CD4-positive, alpha-beta memory T cell (primary cell): ENCODE measurements at regions not wholly inside any gene's neighbourhood (a gene's known extent, or its start where the extent isn't known, plus 50 kb on each side); places are given as distances from the start of the nearest gene placed in this dataset.
"Not testable (repeated sequence)": the region's sequence is repeated elsewhere in the genome, so short reads cannot be mapped to it uniquely, and the experiment has no call there.

Experiments
- CTCF ChIA-PET: fragments of 350-600 bp; sonication (Branson Sonifier 250); formaldehyde crosslinking; loops from one replicate; lab custom pipeline; 2021; ENCODE audit warnings: inconsistent platforms; ENCODE audit not compliant: partially characterized antibody; lab: Charles Lee
- POLR2A ChIA-PET: fragments of 350-600 bp; sonication (Branson Sonifier 250); formaldehyde crosslinking; loops from one replicate; lab custom pipeline; 2021; ENCODE audit not compliant: partially characterized antibody; lab: Charles Lee
- DNase-seq, 5 donors: peaks; one replicate each; pipeline versions ENCODE4 v3.0.0 to v3.0.0-alpha.2; 2020 to 2022; ENCODE audit warnings: mixed read lengths in 1 of 5
- H3K27ac ChIP-seq: one replicate; pipeline ENCODE4 v1.7.0; 2013; ENCODE audit warnings: low read depth, low read length
- H3K27me3 ChIP-seq: 2 replicates; pipeline ENCODE4 v1.7.0; 2013; ENCODE audit warnings: mild to moderate bottlenecking, low read length, moderate library complexity; ENCODE audit not compliant: insufficient read depth
- H3K36me3 ChIP-seq: 2 replicates; pipeline ENCODE4 v1.7.0; 2013; ENCODE audit warnings: mild to moderate bottlenecking, low read length, moderate library complexity; ENCODE audit not compliant: insufficient read depth
- H3K4me1 ChIP-seq: 2 replicates; pipeline ENCODE4 v1.7.0; 2013; ENCODE audit warnings: mild to moderate bottlenecking, low read length, moderate library complexity; ENCODE audit not compliant: insufficient read depth
- H3K4me3 ChIP-seq, 2 donors: one replicate each; pipeline ENCODE4 v1.7.0; 2013; ENCODE audit warnings: low read length in 2 of 2, mild to moderate bottlenecking in 1 of 2
- H3K9me3 ChIP-seq, 2 donors: one replicate each; pipeline ENCODE4 v1.7.0; 2013; ENCODE audit warnings: low read length in 2 of 2, control low read depth in 1 of 2; ENCODE audit not compliant: control insufficient read depth in 1 of 2
- H3K27ac Mint-ChIP-seq, 7 donors: one replicate each; pipeline ENCODE4 v1.8.0; 2020 to 2021; ENCODE audit warnings: mixed read lengths in 7 of 7, mild to moderate bottlenecking in 6 of 7, inconsistent platforms in 3 of 7, moderate library complexity in 3 of 7
- H3K27me3 Mint-ChIP-seq, 2 donors: one replicate each; pipeline ENCODE4 v1.8.0; 2020 to 2021; ENCODE audit warnings: mixed read lengths in 2 of 2
- H3K36me3 Mint-ChIP-seq, 2 donors: one replicate each; pipeline ENCODE4 v1.8.0; 2020 to 2021; ENCODE audit warnings: mixed read lengths in 2 of 2, inconsistent platforms in 1 of 2, mild to moderate bottlenecking in 1 of 2
- H3K4me1 Mint-ChIP-seq, 4 donors: one replicate each; pipeline ENCODE4 v1.8.0; 2020 to 2021; ENCODE audit warnings: mixed read lengths in 4 of 4, mild to moderate bottlenecking in 1 of 4
- H3K4me3 Mint-ChIP-seq, 8 donors: one replicate each; pipeline ENCODE4 v1.8.0; 2020 to 2021; ENCODE audit warnings: mixed read lengths in 8 of 8, mild to moderate bottlenecking in 7 of 8, moderate library complexity in 6 of 8, inconsistent platforms in 3 of 8
- H3K9me3 Mint-ChIP-seq, 8 donors: one replicate each; pipeline ENCODE4 v1.8.0; 2020 to 2021; ENCODE audit warnings: mixed read lengths in 8 of 8, mild to moderate bottlenecking in 5 of 8, inconsistent platforms in 3 of 8, moderate library complexity in 1 of 8
- intact Hi-C: fragments of 100-400 bp; cut with micrococcal nuclease; formaldehyde crosslinking; loops from one replicate; pipeline ENCODE4 v1.15.1; 2023

GRCh38 chr4:91837608-91838029 lies 466.1 kb upstream of the GRID2 start:
- Mint-ChIP-seq H3K9me3 (peaks cover 0 to 24% (median 16%) of the 10 kb centered on the region in 8 donors), H3K36me3 (no peaks in the 10 kb centered on the region), H3K27ac (no peak overlapping the region), H3K27me3 (no peaks in the 10 kb centered on the region), H3K4me3 (no peak overlapping the region), H3K4me1 (no peaks in the 10 kb centered on the region)
- POLR2A ChIA-PET = no interaction called here
- peaks cover 0 to 6% of the 10 kb centered on the region in 2 donors for H3K9me3 ChIP-seq
- no peaks in the 10 kb centered on the region for H3K27me3 ChIP-seq
- CTCF ChIA-PET = no interaction called here
- no peak for DNase-seq
- H3K4me3 ChIP-seq = no peak overlapping the region
- no peaks in the 10 kb centered on the region for H3K4me1 ChIP-seq
- no peaks in the 10 kb centered on the region for H3K36me3 ChIP-seq
- intact Hi-C loops = no loop called here
- no peak overlapping the region for H3K27ac ChIP-seq

GRCh38 chr4:91838181-91838861 lies 465.4 kb upstream of the GRID2 start:
- Mint-ChIP-seq H3K9me3 (peaks cover 0 to 17% (median 12%) of the 10 kb centered on the region in 8 donors), H3K4me1 (no peaks in the 10 kb centered on the region), H3K27me3 (no peaks in the 10 kb centered on the region), H3K4me3 (no peak overlapping the region), H3K36me3 (no peaks in the 10 kb centered on the region), H3K27ac (no peak overlapping the region)
- Histone ChIP-seq H3K9me3 (peaks cover 0 to 6% of the 10 kb centered on the region in 2 donors), H3K27ac (no peak overlapping the region), H3K36me3 (no peaks in the 10 kb centered on the region), H3K4me1 (no peaks in the 10 kb centered on the region), H3K27me3 (no peaks in the 10 kb centered on the region), H3K4me3 (no peak overlapping the region)
- intact Hi-C loops = no loop called here
- ChIA-PET POLR2A (no interaction called here), CTCF (no interaction called here)
- no peak for DNase-seq

- no peak for DNase-seq
- Mint-ChIP-seq H3K27ac (no peak overlapping the region), H3K4me3 (no peak overlapping the region), H3K9me3 (peaks cover 0 to 2% (median 0%) of the 10 kb centered on the region in 8 donors), H3K4me1 (no peaks in the 10 kb centered on the region), H3K27me3 (no peaks in the 10 kb centered on the region), H3K36me3 (no peaks in the 10 kb centered on the region)
- Histone ChIP-seq H3K9me3 (no peaks in the 10 kb centered on the region), H3K4me1 (no peaks in the 10 kb centered on the region), H3K36me3 (no peaks in the 10 kb centered on the region), H3K4me3 (no peak overlapping the region), H3K27ac (no peak overlapping the region), H3K27me3 (no peaks in the 10 kb centered on the region)
- POLR2A ChIA-PET = no interaction called here
- intact Hi-C loops = no loop called here
- CTCF ChIA-PET = no interaction called here
Measured at GRCh38 chr4:91840359-91840758, 463.4 kb upstream of the GRID2 start.

GRCh38 chr4:91846233-91846632 lies 457.5 kb upstream of the GRID2 start:
- intact Hi-C loops = no loop called here
- ChIA-PET POLR2A (no interaction called here), CTCF (no interaction called here)
- no peaks in the 10 kb centered on the region for H3K36me3 ChIP-seq
- DNase-seq = no peak
- H3K27me3 ChIP-seq = no peaks in the 10 kb centered on the region
- Mint-ChIP-seq H3K27me3 (no peaks in the 10 kb centered on the region), H3K36me3 (no peaks in the 10 kb centered on the region), H3K4me1 (no peaks in the 10 kb centered on the region), H3K4me3 (no peak overlapping the region), H3K27ac (no peak overlapping the region), H3K9me3 (peaks cover 0 to 8% (median 2%) of the 10 kb centered on the region in 8 donors)
- no peak overlapping the region for H3K27ac ChIP-seq
- no peak overlapping the region for H3K4me3 ChIP-seq
- H3K4me1 ChIP-seq = no peaks in the 10 kb centered on the region
- H3K9me3 ChIP-seq = no peaks in the 10 kb centered on the region

- H3K9me3 ChIP-seq = no peaks in the 10 kb centered on the region
- intact Hi-C loops = no loop called here
- no peaks in the 10 kb centered on the region for H3K36me3 ChIP-seq
- no peak overlapping the region for H3K27ac ChIP-seq
- no peak overlapping the region for H3K27ac Mint-ChIP-seq
- H3K27me3 Mint-ChIP-seq = no peaks in the 10 kb centered on the region
- H3K27me3 ChIP-seq = no peaks in the 10 kb centered on the region
- H3K4me1 Mint-ChIP-seq = no peaks in the 10 kb centered on the region
- DNase-seq = no peak
- no peaks in the 10 kb centered on the region for H3K36me3 Mint-ChIP-seq
- H3K4me3 ChIP-seq = no peak overlapping the region
- CTCF ChIA-PET = no interaction called here
- H3K4me1 ChIP-seq = no peaks in the 10 kb centered on the region
- H3K9me3 Mint-ChIP-seq = peaks cover 0 to 6% (median 2%) of the 10 kb centered on the region in 8 donors
- no peak overlapping the region for H3K4me3 Mint-ChIP-seq
- POLR2A ChIA-PET = no interaction called here
Measured at GRCh38 chr4:91851456-91851855, 452.3 kb upstream of the GRID2 start.

- no peak overlapping the region for H3K27ac Mint-ChIP-seq
- H3K4me1 Mint-ChIP-seq = no peaks in the 10 kb centered on the region
- intact Hi-C loops = no loop called here
- ChIA-PET POLR2A (no interaction called here), CTCF (no interaction called here)
- Histone ChIP-seq H3K36me3 (no peaks in the 10 kb centered on the region), H3K4me1 (no peaks in the 10 kb centered on the region), H3K4me3 (no peak overlapping the region), H3K27ac (no peak overlapping the region), H3K27me3 (no peaks in the 10 kb centered on the region), H3K9me3 (no peaks in the 10 kb centered on the region)
- no peak overlapping the region for H3K4me3 Mint-ChIP-seq
- peaks cover 0 to 7% (median 3%) of the 10 kb centered on the region in 8 donors for H3K9me3 Mint-ChIP-seq
- H3K27me3 Mint-ChIP-seq = no peaks in the 10 kb centered on the region
- H3K36me3 Mint-ChIP-seq = no peaks in the 10 kb centered on the region
- DNase-seq = no peak
Measured at GRCh38 chr4:91887926-91888325, 415.8 kb upstream of the GRID2 start.

- POLR2A ChIA-PET, H3K36me3 ChIP-seq, H3K9me3 ChIP-seq, H3K27ac Mint-ChIP-seq, CTCF ChIA-PET, H3K4me1 ChIP-seq, H3K4me3 ChIP-seq, H3K4me1 Mint-ChIP-seq, H3K4me3 Mint-ChIP-seq, DNase-seq, intact Hi-C loops, H3K9me3 Mint-ChIP-seq, H3K27me3 Mint-ChIP-seq, H3K27me3 ChIP-seq, H3K36me3 Mint-ChIP-seq, H3K27ac ChIP-seq: not testable (repeated sequence)
Measured at GRCh38 chr4:91891217-91891616, 412.5 kb upstream of the GRID2 start.
